ENCODE measurements at regions not wholly inside any gene's neighbourhood (a gene's known extent, or its start where the extent isn't known, plus 50 kb on each side); places are given as distances from the start of the nearest gene placed in this dataset.

GRCh38 chr14:49193332-49194065 is 392.7 kb downstream of the RPS29 start:
- ATAC-seq: no peak
- Mint-ChIP-seq H3K36me3 (no peaks in the 10 kb centered on the region), H3K9me3 (no peaks in the 10 kb centered on the region), H3K4me1 (no peaks in the 10 kb centered on the region), H3K4me3 (no peak overlapping the region), H3K27ac (no peak overlapping the region)
- no peak for DNase-seq (ENCODE audit: low spot score in 2 of 2)

DNA sequence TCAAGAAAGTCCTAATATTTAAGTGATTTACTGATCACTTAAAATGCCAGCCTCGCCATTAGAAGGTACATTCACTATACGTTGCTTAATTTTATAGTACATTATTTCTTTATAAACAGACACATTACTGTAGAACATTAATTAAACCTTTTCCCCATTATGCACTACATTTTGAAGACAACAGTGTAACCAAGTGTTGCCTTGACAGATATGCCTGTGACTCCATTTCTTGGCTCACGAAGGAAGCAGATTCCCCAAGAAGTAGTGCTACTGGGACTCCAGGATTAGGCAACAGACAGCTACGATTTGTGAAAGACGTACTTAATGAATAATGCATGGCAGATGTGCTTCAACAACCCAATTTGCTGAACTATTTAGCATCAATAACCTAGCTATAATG is 394.8 kb downstream of the RPS29 start:
- Mint-ChIP-seq H3K4me3 (no peak overlapping the region), H3K4me1 (no peaks in the 10 kb centered on the region), H3K27ac (no peak overlapping the region), H3K36me3 (no peaks in the 10 kb centered on the region), H3K9me3 (no peaks in the 10 kb centered on the region)
- ATAC-seq (no peak), DNase-seq (ENCODE audit: low spot score in 2 of 2) (no peak)

DNA sequence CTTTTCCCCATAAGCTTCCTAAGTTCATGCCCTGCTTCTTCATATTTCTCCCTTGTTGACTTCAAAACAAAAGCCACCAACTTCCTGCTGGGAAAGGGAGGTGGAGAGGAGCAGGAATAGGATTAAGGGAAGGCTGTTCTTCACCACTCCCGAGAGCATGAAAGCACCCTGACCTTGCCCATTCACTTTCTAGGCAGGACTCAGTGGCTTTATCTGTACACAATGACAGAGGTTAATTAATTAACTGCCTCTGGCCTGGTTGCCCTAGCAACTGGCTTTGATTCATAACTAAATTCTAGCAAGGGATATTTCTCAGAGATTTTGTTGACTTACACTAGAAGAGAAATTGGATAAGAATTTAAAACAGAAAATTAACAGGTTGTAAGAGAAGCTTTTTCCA is 396.8 kb downstream of the RPS29 start:
- DNase-seq (ENCODE audit: low spot score in 2 of 2) (no peak), ATAC-seq (no peak)
- no peaks in the 10 kb centered on the region for H3K36me3 Mint-ChIP-seq
- no peak overlapping the region for H3K27ac Mint-ChIP-seq
- H3K4me3 Mint-ChIP-seq: no peak overlapping the region
- no peaks in the 10 kb centered on the region for H3K4me1 Mint-ChIP-seq
- peaks cover 2% of the 10 kb centered on the region for H3K9me3 Mint-ChIP-seq

DNA sequence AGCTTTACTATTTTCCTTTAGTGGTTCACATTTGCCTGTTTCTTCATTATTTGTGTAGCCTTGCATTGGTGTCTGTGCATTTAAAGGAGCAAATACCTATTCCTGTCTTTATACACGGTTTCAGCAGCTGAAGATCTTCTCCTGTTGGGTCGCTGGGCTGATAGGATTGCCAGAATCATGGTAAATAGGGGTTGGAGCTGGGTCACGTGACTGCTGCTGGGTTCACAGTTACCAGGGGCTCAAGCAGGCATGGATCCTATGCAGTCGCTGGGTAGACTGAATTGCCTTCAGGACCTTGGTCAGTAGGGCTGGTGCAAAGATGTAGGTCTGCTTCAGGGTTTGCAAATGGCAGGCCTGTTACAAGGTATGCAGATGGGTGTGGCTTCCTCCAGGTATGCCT is 398.4 kb downstream of the RPS29 start:
- no peaks in the 10 kb centered on the region for H3K36me3 Mint-ChIP-seq
- no peak overlapping the region for H3K4me3 Mint-ChIP-seq
- no peaks in the 10 kb centered on the region for H3K4me1 Mint-ChIP-seq
- no peak for DNase-seq (ENCODE audit: low spot score in 2 of 2)
- peaks cover 2% of the 10 kb centered on the region for H3K9me3 Mint-ChIP-seq
- no peak overlapping the region for H3K27ac Mint-ChIP-seq
- no peak for ATAC-seq

DNA sequence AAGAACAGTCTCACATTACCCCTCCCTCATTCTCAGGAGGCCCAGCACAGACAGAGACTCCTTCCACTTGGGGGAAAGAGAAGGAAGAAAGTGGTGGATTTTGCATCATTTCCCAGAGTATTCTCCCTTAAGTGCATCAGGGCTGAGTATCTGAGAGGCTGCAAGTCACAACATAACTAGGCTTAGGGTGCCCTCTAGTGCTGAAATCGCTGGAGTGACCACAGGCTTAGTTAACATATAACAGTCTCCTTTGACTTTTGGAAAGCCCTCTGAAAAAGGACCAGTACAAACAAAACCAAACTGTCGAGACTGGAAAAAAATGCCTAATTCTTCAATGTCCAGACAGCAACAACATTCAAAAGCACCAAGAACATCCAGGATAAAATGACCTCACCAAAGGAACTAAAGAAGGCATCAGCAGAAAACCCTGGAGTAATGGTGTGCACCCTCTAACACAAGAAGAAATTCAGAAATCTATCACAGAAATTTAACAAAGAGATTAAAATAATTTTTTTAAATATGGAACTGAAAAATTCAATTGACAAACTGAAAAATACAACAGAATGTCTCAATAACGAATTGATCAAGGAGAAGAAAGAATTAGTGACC is 412.3 kb downstream of the RPS29 start:
- H3K4me3 Mint-ChIP-seq: no peak overlapping the region
- no peak overlapping the region for H3K27ac Mint-ChIP-seq
- H3K4me1 Mint-ChIP-seq: no peaks in the 10 kb centered on the region
- H3K36me3 Mint-ChIP-seq: no peaks in the 10 kb centered on the region
- DNase-seq (ENCODE audit: low spot score in 2 of 2): peak in 1 of 2 donors; percentile 54
- peaks cover 5% of the 10 kb centered on the region for H3K9me3 Mint-ChIP-seq
- peak; percentile 55 for ATAC-seq

- ATAC-seq: no peak
- no peak for DNase-seq (ENCODE audit: low spot score in 2 of 2)
- H3K4me1 Mint-ChIP-seq: no peaks in the 10 kb centered on the region
- H3K36me3 Mint-ChIP-seq: no peaks in the 10 kb centered on the region
- no peak overlapping the region for H3K27ac Mint-ChIP-seq
- no peaks in the 10 kb centered on the region for H3K9me3 Mint-ChIP-seq
- H3K4me3 Mint-ChIP-seq: no peak overlapping the region
Observed at GRCh38 chr14:49164074-49164473, 422.1 kb downstream of the RPS29 start.

GRCh38 chr14:49160983-49161382 is 425.2 kb downstream of the RPS29 start:
- ATAC-seq: no peak
- no peaks in the 10 kb centered on the region for H3K4me1 Mint-ChIP-seq
- no peak for DNase-seq (ENCODE audit: low spot score in 2 of 2)
- H3K27ac Mint-ChIP-seq: no peak overlapping the region
- H3K9me3 Mint-ChIP-seq: peaks cover 4% of the 10 kb centered on the region
- H3K36me3 Mint-ChIP-seq: no peaks in the 10 kb centered on the region
- no peak overlapping the region for H3K4me3 Mint-ChIP-seq

- no peak overlapping the region for H3K27ac Mint-ChIP-seq
- H3K36me3 Mint-ChIP-seq: no peaks in the 10 kb centered on the region
- no peaks in the 10 kb centered on the region for H3K4me1 Mint-ChIP-seq
- ATAC-seq: no peak
- DNase-seq (ENCODE audit: low spot score in 2 of 2): no peak
- H3K9me3 Mint-ChIP-seq: peaks cover 4% of the 10 kb centered on the region
- H3K4me3 Mint-ChIP-seq: no peak overlapping the region
Observed at GRCh38 chr14:49159081-49159480, 427.1 kb downstream of the RPS29 start.

- ATAC-seq (no peak), DNase-seq (ENCODE audit: low spot score in 2 of 2) (no peak)
- H3K4me1 Mint-ChIP-seq: no peaks in the 10 kb centered on the region
- peaks cover 7% of the 10 kb centered on the region for H3K9me3 Mint-ChIP-seq
- no peak overlapping the region for H3K27ac Mint-ChIP-seq
- no peaks in the 10 kb centered on the region for H3K36me3 Mint-ChIP-seq
- H3K4me3 Mint-ChIP-seq: no peak overlapping the region
Observed at GRCh38 chr14:49139593-49139992, 446.6 kb downstream of the RPS29 start.

DNA sequence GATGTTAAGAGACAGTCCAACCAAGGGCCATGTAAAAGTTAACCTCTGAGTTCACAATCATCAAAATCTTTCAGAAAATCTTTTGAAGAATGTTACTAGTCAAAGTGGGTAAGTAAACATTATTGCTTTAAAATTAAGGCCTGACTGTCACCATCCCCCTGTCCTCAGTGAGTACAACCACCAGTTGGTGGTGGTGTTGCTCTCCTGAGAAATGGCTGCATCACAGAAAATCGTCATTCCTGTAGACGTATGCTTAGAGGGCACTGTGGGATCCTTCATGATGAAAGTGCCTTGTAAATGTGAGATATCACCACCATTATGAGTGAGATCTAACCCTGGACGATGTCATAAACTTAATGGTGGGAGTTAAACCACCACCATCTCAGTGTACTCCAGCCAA is 451.2 kb downstream of the RPS29 start:
- H3K9me3 Mint-ChIP-seq: peaks cover 4% of the 10 kb centered on the region
- H3K36me3 Mint-ChIP-seq: no peaks in the 10 kb centered on the region
- H3K4me3 Mint-ChIP-seq: no peak overlapping the region
- no peaks in the 10 kb centered on the region for H3K4me1 Mint-ChIP-seq
- DNase-seq (ENCODE audit: low spot score in 2 of 2): no peak
- H3K27ac Mint-ChIP-seq: no peak overlapping the region
- peak; percentile 26 for ATAC-seq

- no peak overlapping the region for H3K4me3 Mint-ChIP-seq
- H3K27ac Mint-ChIP-seq: no peak overlapping the region
- DNase-seq (ENCODE audit: low spot score in 2 of 2) (no peak), ATAC-seq (no peak)
- H3K4me1 Mint-ChIP-seq: no peaks in the 10 kb centered on the region
- H3K36me3 Mint-ChIP-seq: no peaks in the 10 kb centered on the region
- no peaks in the 10 kb centered on the region for H3K9me3 Mint-ChIP-seq
Observed at GRCh38 chr14:49121246-49121645, 464.9 kb downstream of the RPS29 start.

- ATAC-seq: no peak
- no peak overlapping the region for H3K27ac Mint-ChIP-seq
- no peaks in the 10 kb centered on the region for H3K9me3 Mint-ChIP-seq
- no peaks in the 10 kb centered on the region for H3K36me3 Mint-ChIP-seq
- H3K4me1 Mint-ChIP-seq: no peaks in the 10 kb centered on the region
- H3K4me3 Mint-ChIP-seq: no peak overlapping the region
- no peak for DNase-seq (ENCODE audit: low spot score in 2 of 2)
Observed at GRCh38 chr14:49114161-49114893, 471.9 kb downstream of the RPS29 start.

GRCh38 chr14:49106741-49107667 is 479.2 kb downstream of the RPS29 start:
- H3K4me3 Mint-ChIP-seq: no peak overlapping the region
- ATAC-seq: no peak
- H3K27ac Mint-ChIP-seq: no peak overlapping the region
- H3K9me3 Mint-ChIP-seq: peaks cover 3% of the 10 kb centered on the region
- H3K4me1 Mint-ChIP-seq: no peaks in the 10 kb centered on the region
- no peak for DNase-seq (ENCODE audit: low spot score in 2 of 2)
- H3K36me3 Mint-ChIP-seq: no peaks in the 10 kb centered on the region

DNA sequence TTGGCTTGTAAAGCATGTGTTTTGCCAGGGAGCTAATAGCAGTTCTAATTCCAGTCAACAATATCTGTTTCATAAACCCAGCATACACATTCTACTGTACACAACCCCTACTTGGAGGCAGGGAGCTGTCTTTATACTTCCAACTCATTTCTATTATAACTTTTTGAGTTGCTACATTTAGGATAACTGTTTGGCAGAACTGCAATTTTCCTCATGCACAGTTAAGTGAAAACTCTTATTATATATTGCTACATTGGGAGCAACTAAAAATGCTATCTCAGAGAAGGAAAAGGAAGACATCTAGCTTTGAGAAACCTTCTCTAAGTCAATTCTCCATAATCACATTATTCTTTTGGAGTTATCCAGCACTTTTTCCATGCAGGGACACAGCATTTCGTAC is 480.2 kb downstream of the RPS29 start:
- Mint-ChIP-seq H3K36me3 (no peaks in the 10 kb centered on the region), H3K27ac (no peak overlapping the region), H3K4me3 (no peak overlapping the region), H3K9me3 (peaks cover 3% of the 10 kb centered on the region), H3K4me1 (no peaks in the 10 kb centered on the region)
- no peak for ATAC-seq
- DNase-seq (ENCODE audit: low spot score in 2 of 2): no peak

GRCh38 chr14:49105512-49105911 is 480.7 kb downstream of the RPS29 start:
- Mint-ChIP-seq H3K9me3 (peaks cover 3% of the 10 kb centered on the region), H3K27ac (no peak overlapping the region), H3K4me1 (no peaks in the 10 kb centered on the region), H3K36me3 (no peaks in the 10 kb centered on the region), H3K4me3 (no peak overlapping the region)
- DNase-seq (ENCODE audit: low spot score in 2 of 2): no peak
- ATAC-seq: no peak

Measured in stimulated activated effector memory CD8-positive, alpha-beta T cell treated with anti-CD3 and anti-CD28 coated beads, Interleukin-12 subunit alpha, Interleukin-12 subunit beta, amount 100 ng/mL, for 72 hours (primary cell).